H1 (cell line): ENCODE measurements at regions not wholly inside any gene's neighbourhood (a gene's known extent, or its start where the extent isn't known, plus 50 kb on each side); places are given as distances from the start of the nearest gene placed in this dataset.

ENCODE experiments used
- CBX8 ChIP-seq: fragments of 300-800, 300-1000 bp; sonication (generic); IDR thresholded peaks from 2 replicates; pipeline ENCODE4 v1.7.1; 2016; ENCODE audit warnings: low read depth, low read length, borderline replicate concordance
- CHD1 ChIP-seq: IDR thresholded peaks from 2 replicates; pipeline ENCODE4 v1.6.1; 2012; ENCODE audit warnings: low read depth, low read length, improper control_type of control experiment
- EZH2 ChIP-seq: fragments of 200-600 bp; sonication (generic); IDR thresholded peaks from 2 replicates; pipeline ENCODE4 v1.7.1; 2012; ENCODE audit warnings: low read depth, mild to moderate bottlenecking, moderate library complexity, low read length, inconsistent platforms; ENCODE audit not compliant: severe bottlenecking
- FOSL1 ChIP-seq: IDR thresholded peaks from 2 replicates; pipeline ENCODE4 v1.6.1; 2011; ENCODE audit warnings: mild to moderate bottlenecking, low read depth, low read length, moderate library complexity; ENCODE audit not compliant: insufficient read depth
- POU5F1 ChIP-seq: IDR thresholded peaks from 2 replicates; pipeline ENCODE4 v1.6.1; 2011; ENCODE audit warnings: low read depth, mild to moderate bottlenecking, low read length, moderate library complexity
- TAF1 ChIP-seq: IDR thresholded peaks from 2 replicates; pipeline ENCODE4 v1.6.1; 2011; ENCODE audit warnings: mild to moderate bottlenecking, low read depth, low read length
- TF ChIP-seq, protein P1 (sequence below): fragments of 300-600 bp; sonication (generic); IDR thresholded peaks from 2 replicates; pipeline ENCODE4 v1.7.1; 2012; ENCODE audit warnings: low read length, moderate library complexity, mild to moderate bottlenecking, inconsistent platforms; ENCODE audit not compliant: insufficient replicate concordance

DNA sequence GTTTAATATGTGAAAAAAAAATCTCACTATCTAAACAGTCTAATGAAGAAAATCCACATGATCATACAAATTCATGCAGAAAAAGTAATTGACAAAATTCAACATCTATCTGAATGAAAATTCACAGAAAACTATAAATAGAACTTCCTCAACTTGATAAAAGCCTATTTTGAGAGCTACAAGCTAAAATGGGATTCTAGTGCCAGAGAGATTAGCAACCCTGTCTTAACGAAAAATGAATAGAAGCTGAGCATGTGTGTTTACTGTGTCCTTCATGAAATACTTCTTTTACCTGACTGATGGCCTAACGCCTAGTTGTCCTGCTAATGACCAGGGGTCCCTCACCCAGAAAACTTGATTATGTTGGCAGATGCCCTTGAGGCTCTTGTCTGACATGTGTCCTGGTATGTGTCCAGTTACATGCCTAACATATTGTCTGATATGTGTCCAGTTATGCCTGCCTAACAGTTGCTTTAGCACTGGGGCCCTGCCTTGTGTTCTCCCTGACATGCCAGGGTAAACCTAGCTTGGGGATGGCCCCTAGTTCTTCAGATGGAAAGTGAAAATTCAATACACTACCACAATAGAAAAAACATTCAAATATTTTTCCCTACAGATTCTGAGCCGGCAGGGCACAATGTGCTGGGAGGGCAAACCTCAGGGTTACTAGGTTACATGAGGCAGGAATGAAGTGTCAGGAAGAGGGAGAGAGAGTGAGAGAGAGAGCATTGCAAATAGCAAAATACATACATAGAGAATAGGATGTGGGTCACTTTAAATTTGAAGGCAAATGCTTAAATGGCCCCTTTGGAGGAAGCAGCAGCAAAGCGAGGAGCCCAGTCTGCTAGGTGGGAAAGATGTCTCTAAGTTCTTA, 834.0 kb downstream of the CDH11 start (continued):
- TF ChIP-seq, protein P1, sequence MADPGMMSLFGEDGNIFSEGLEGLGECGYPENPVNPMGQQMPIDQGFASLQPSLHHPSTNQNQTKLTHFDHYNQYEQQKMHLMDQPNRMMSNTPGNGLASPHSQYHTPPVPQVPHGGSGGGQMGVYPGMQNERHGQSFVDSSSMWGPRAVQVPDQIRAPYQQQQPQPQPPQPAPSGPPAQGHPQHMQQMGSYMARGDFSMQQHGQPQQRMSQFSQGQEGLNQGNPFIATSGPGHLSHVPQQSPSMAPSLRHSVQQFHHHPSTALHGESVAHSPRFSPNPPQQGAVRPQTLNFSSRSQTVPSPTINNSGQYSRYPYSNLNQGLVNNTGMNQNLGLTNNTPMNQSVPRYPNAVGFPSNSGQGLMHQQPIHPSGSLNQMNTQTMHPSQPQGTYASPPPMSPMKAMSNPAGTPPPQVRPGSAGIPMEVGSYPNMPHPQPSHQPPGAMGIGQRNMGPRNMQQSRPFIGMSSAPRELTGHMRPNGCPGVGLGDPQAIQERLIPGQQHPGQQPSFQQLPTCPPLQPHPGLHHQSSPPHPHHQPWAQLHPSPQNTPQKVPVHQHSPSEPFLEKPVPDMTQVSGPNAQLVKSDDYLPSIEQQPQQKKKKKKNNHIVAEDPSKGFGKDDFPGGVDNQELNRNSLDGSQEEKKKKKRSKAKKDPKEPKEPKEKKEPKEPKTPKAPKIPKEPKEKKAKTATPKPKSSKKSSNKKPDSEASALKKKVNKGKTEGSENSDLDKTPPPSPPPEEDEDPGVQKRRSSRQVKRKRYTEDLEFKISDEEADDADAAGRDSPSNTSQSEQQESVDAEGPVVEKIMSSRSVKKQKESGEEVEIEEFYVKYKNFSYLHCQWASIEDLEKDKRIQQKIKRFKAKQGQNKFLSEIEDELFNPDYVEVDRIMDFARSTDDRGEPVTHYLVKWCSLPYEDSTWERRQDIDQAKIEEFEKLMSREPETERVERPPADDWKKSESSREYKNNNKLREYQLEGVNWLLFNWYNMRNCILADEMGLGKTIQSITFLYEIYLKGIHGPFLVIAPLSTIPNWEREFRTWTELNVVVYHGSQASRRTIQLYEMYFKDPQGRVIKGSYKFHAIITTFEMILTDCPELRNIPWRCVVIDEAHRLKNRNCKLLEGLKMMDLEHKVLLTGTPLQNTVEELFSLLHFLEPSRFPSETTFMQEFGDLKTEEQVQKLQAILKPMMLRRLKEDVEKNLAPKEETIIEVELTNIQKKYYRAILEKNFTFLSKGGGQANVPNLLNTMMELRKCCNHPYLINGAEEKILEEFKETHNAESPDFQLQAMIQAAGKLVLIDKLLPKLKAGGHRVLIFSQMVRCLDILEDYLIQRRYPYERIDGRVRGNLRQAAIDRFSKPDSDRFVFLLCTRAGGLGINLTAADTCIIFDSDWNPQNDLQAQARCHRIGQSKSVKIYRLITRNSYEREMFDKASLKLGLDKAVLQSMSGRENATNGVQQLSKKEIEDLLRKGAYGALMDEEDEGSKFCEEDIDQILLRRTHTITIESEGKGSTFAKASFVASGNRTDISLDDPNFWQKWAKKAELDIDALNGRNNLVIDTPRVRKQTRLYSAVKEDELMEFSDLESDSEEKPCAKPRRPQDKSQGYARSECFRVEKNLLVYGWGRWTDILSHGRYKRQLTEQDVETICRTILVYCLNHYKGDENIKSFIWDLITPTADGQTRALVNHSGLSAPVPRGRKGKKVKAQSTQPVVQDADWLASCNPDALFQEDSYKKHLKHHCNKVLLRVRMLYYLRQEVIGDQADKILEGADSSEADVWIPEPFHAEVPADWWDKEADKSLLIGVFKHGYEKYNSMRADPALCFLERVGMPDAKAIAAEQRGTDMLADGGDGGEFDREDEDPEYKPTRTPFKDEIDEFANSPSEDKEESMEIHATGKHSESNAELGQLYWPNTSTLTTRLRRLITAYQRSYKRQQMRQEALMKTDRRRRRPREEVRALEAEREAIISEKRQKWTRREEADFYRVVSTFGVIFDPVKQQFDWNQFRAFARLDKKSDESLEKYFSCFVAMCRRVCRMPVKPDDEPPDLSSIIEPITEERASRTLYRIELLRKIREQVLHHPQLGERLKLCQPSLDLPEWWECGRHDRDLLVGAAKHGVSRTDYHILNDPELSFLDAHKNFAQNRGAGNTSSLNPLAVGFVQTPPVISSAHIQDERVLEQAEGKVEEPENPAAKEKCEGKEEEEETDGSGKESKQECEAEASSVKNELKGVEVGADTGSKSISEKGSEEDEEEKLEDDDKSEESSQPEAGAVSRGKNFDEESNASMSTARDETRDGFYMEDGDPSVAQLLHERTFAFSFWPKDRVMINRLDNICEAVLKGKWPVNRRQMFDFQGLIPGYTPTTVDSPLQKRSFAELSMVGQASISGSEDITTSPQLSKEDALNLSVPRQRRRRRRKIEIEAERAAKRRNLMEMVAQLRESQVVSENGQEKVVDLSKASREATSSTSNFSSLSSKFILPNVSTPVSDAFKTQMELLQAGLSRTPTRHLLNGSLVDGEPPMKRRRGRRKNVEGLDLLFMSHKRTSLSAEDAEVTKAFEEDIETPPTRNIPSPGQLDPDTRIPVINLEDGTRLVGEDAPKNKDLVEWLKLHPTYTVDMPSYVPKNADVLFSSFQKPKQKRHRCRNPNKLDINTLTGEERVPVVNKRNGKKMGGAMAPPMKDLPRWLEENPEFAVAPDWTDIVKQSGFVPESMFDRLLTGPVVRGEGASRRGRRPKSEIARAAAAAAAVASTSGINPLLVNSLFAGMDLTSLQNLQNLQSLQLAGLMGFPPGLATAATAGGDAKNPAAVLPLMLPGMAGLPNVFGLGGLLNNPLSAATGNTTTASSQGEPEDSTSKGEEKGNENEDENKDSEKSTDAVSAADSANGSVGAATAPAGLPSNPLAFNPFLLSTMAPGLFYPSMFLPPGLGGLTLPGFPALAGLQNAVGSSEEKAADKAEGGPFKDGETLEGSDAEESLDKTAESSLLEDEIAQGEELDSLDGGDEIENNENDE: no peak
- no peak for TF ChIP-seq CBX8
- no peak for TF ChIP-seq EZH2
- TF ChIP-seq TAF1: no peak
- TF ChIP-seq POU5F1: no peak
- no peak for TF ChIP-seq CHD1
- no peak for TF ChIP-seq FOSL1
